Naive thymus-derived CD4-positive, alpha-beta T cell (primary cell): ENCODE measurements at regions not wholly inside any gene's neighbourhood (a gene's known extent, or its start where the extent isn't known, plus 50 kb on each side); places are given as distances from the start of the nearest gene placed in this dataset.

ENCODE experiments used
- ATAC-seq: fragments of 150-1000 bp; cut with Tn5 transposase; 2 replicates; pipeline ENCODE4 v1.10.0; 2021; ENCODE audit warnings: mild to moderate bottlenecking, moderate library complexity
- CTCF ChIA-PET: fragments of 350-600 bp; sonication (Branson Sonifier 250); formaldehyde crosslinking; loops from one replicate; lab custom pipeline; 2021; ENCODE audit warnings: antibody characterized with exemption; lab: Charles Lee
- POLR2A ChIA-PET: fragments of 350-600 bp; sonication (Branson Sonifier 250); formaldehyde crosslinking; loops from one replicate; lab custom pipeline; 2021; ENCODE audit warnings: antibody characterized with exemption, inconsistent platforms; lab: Charles Lee
- DNase-seq, 9 donors: peaks; one replicate each; pipeline versions ENCODE4 v3.0.0 to v3.0.0-alpha.2; 2020 to 2022; ENCODE audit warnings: mixed read lengths in 1 of 9
- H3K27ac ChIP-seq: one replicate; pipeline ENCODE4 v1.7.0; 2013; ENCODE audit warnings: mild to moderate bottlenecking, low read depth, low read length, moderate library complexity
- H3K27me3 ChIP-seq, 2 donors: one replicate each; pipeline ENCODE4 v1.7.0; 2013; ENCODE audit warnings: low read length in 2 of 2, mild to moderate bottlenecking in 2 of 2, moderate library complexity in 2 of 2; ENCODE audit not compliant: control insufficient read depth in 2 of 2, insufficient read depth in 2 of 2
- H3K36me3 ChIP-seq, 3 experiments: 1 replicate in 2 of 3; 2 replicates in 1 of 3; pipeline ENCODE4 v1.7.0; 2013; ENCODE audit warnings: low read length in 3 of 3, mild to moderate bottlenecking in 3 of 3, moderate library complexity in 1 of 3; ENCODE audit not compliant: insufficient read depth in 3 of 3, control insufficient read depth in 2 of 3
- H3K4me1 ChIP-seq, 2 donors: one replicate each; pipeline ENCODE4 v1.7.0; 2013; ENCODE audit warnings: low read length in 2 of 2, mild to moderate bottlenecking in 2 of 2, moderate library complexity in 1 of 2; ENCODE audit not compliant: control insufficient read depth in 2 of 2, insufficient read depth in 2 of 2
- H3K4me3 ChIP-seq: 2 replicates; pipeline ENCODE4 v1.7.0; 2013; ENCODE audit warnings: mild to moderate bottlenecking, low read length
- H3K9me3 ChIP-seq, 3 experiments: 1 replicate in 2 of 3; 2 replicates in 1 of 3; pipeline ENCODE4 v1.7.0; 2013; ENCODE audit warnings: low read length in 3 of 3; ENCODE audit not compliant: control insufficient read depth in 2 of 3
- H3K27ac Mint-ChIP-seq, 9 donors: one replicate each; pipeline ENCODE4 v1.8.0; 2020 to 2022; ENCODE audit warnings: mixed read lengths in 9 of 9, mild to moderate bottlenecking in 8 of 9, moderate library complexity in 5 of 9, inconsistent platforms in 2 of 9
- H3K27me3 Mint-ChIP-seq, 5 donors: one replicate each; pipeline ENCODE4 v1.8.0; 2021 to 2022; ENCODE audit warnings: mixed read lengths in 5 of 5, mild to moderate bottlenecking in 1 of 5
- H3K36me3 Mint-ChIP-seq, 5 donors: one replicate each; pipeline ENCODE4 v1.8.0; 2020 to 2022; ENCODE audit warnings: mixed read lengths in 5 of 5, mild to moderate bottlenecking in 3 of 5, inconsistent platforms in 1 of 5
- H3K4me1 Mint-ChIP-seq, 7 donors: one replicate each; pipeline ENCODE4 v1.8.0; 2020 to 2022; ENCODE audit warnings: mixed read lengths in 7 of 7, mild to moderate bottlenecking in 3 of 7, inconsistent platforms in 1 of 7
- H3K4me3 Mint-ChIP-seq, 10 donors: one replicate each; pipeline ENCODE4 v1.8.0; 2020 to 2022; ENCODE audit warnings: mild to moderate bottlenecking in 10 of 10, mixed read lengths in 10 of 10, moderate library complexity in 6 of 10, inconsistent platforms in 2 of 10
- H3K9me3 Mint-ChIP-seq, 11 donors: one replicate each; pipeline ENCODE4 v1.8.0; 2020 to 2022; ENCODE audit warnings: mixed read lengths in 11 of 11, mild to moderate bottlenecking in 4 of 11, inconsistent platforms in 1 of 11, moderate library complexity in 1 of 11
- intact Hi-C, 2 donors: fragments of 100-400 bp; cut with micrococcal nuclease; formaldehyde crosslinking; loops; one replicate each; pipeline ENCODE4 v1.15.1; 2023

DNA sequence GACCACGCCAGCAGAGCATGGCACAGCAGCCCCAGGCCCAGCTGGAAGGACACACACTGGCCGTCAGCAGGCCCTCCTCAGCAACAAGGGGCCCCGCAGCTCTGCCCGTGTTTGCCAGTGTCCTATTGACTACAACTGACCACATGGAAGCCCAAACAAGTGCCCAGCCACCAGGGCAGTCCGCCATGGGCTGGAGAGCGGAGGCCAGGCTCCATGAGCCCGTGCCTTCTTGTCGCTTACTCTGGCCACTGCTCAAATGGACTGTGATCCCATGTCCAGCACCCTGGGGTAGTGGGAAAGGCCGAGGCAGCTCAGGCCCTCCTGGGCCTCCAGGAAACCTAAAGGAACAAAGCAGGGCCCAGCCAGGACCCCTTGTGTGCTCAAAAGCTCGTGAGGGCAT lies 53.9 kb upstream of the TAF1B start:
- H3K27me3 ChIP-seq: no peaks in the 10 kb centered on the region
- no peak overlapping the region for H3K4me3 Mint-ChIP-seq
- H3K36me3 Mint-ChIP-seq: peaks cover 0 to 13% (median 0%) of the 10 kb centered on the region in 5 donors
- ATAC-seq (no peak), DNase-seq (no peak)
- H3K27me3 Mint-ChIP-seq: peaks cover 0 to 3% (median 0%) of the 10 kb centered on the region in 5 donors
- ChIA-PET CTCF (no interaction called here), POLR2A (no interaction called here)
- peaks cover 0 to 10% (median 0%) of the 10 kb centered on the region in 11 donors for H3K9me3 Mint-ChIP-seq
- no peaks in the 10 kb centered on the region for H3K36me3 ChIP-seq
- intact Hi-C loops: no loop called here
- no peak overlapping the region for H3K27ac Mint-ChIP-seq
- no peak overlapping the region for H3K27ac ChIP-seq
- peaks cover 0 to 23% (median 4%) of the 10 kb centered on the region in 7 donors for H3K4me1 Mint-ChIP-seq
- H3K9me3 ChIP-seq: peaks cover 0 to 4% (median 0%) of the 10 kb centered on the region in 3 experiments
- no peak overlapping the region for H3K4me3 ChIP-seq
- H3K4me1 ChIP-seq: no peaks in the 10 kb centered on the region

DNA sequence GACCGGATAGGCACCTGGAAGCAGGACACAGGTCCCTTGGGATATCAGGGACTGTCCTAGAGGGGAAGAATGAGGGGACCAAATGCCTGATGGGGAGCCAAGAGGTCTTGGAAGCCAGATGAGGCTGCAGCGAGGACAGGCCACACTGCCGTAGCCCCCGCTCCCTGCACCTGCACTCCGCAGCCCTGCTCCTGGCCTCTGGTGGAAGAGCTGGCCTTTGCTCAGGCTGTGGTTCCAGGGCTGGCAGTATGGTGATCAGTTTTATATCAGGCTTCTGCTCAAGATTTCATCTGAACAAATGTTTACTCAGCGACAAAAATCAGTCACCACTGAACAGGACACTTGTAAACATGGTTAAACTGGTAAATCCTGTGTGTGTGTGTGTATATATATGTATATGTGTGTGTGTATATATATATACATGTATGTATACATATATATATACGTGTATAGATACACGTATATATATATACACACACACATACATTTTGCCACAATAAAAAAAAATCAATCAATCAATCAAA lies 52.5 kb upstream of the TAF1B start:
- H3K9me3 Mint-ChIP-seq: peaks cover 0 to 7% (median 0%) of the 10 kb centered on the region in 11 donors
- H3K9me3 ChIP-seq: peaks cover 0 to 4% (median 0%) of the 10 kb centered on the region in 3 experiments
- ChIA-PET CTCF (no interaction called here), POLR2A (no interaction called here)
- ATAC-seq (no peak), DNase-seq (no peak)
- H3K4me3 Mint-ChIP-seq: peak overlapping the region in 1 of 10 donors; percentile 63
- H3K27ac Mint-ChIP-seq: no peak overlapping the region
- no peaks in the 10 kb centered on the region for H3K36me3 ChIP-seq
- H3K27me3 ChIP-seq: no peaks in the 10 kb centered on the region
- peaks cover 0 to 6% (median 0%) of the 10 kb centered on the region in 5 donors for H3K27me3 Mint-ChIP-seq
- H3K36me3 Mint-ChIP-seq: peaks cover 0 to 10% (median 0%) of the 10 kb centered on the region in 5 donors
- intact Hi-C loops: no loop called here
- no peak overlapping the region for H3K4me3 ChIP-seq
- H3K27ac ChIP-seq: no peak overlapping the region
- no peaks in the 10 kb centered on the region for H3K4me1 ChIP-seq
- peaks cover 0 to 24% (median 6%) of the 10 kb centered on the region in 7 donors for H3K4me1 Mint-ChIP-seq

DNA sequence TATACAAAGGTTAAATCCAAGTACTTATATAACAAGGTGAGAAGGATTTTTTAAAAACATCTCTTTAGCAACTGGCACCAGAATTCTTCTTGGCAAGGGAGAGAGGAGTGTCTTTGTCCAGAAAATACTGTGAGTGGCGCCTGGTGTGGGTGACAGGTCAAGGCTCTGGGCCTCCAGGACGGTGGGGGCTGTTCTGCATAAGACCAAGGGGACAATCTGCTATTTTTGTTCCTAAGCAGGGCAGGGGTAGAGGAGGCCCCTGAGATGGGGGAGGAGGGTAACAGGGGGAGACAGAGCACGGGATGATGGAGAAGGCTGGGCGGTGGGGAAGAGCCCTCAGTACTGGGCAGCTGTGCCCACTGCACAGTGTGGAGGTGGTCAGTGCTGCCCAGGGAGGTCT lies 51.6 kb upstream of the TAF1B start:
- Mint-ChIP-seq H3K27me3 (peaks cover 0 to 6% (median 0%) of the 10 kb centered on the region in 5 donors), H3K27ac (peak overlapping the region in 1 of 9 donors; percentile 56), H3K4me1 (peaks cover 0 to 21% (median 6%) of the 10 kb centered on the region in 7 donors), H3K36me3 (peaks cover 0 to 9% (median 0%) of the 10 kb centered on the region in 5 donors), H3K9me3 (peaks cover 0 to 7% (median 0%) of the 10 kb centered on the region in 11 donors), H3K4me3 (no peak overlapping the region)
- Histone ChIP-seq H3K27me3 (no peaks in the 10 kb centered on the region), H3K27ac (no peak overlapping the region), H3K36me3 (no peaks in the 10 kb centered on the region), H3K4me3 (no peak overlapping the region), H3K4me1 (no peaks in the 10 kb centered on the region), H3K9me3 (peaks cover 0 to 4% (median 0%) of the 10 kb centered on the region in 3 experiments)
- ChIA-PET CTCF (no interaction called here), POLR2A (no interaction called here)
- intact Hi-C loops: no loop called here
- DNase-seq (no peak), ATAC-seq (no peak)

DNA sequence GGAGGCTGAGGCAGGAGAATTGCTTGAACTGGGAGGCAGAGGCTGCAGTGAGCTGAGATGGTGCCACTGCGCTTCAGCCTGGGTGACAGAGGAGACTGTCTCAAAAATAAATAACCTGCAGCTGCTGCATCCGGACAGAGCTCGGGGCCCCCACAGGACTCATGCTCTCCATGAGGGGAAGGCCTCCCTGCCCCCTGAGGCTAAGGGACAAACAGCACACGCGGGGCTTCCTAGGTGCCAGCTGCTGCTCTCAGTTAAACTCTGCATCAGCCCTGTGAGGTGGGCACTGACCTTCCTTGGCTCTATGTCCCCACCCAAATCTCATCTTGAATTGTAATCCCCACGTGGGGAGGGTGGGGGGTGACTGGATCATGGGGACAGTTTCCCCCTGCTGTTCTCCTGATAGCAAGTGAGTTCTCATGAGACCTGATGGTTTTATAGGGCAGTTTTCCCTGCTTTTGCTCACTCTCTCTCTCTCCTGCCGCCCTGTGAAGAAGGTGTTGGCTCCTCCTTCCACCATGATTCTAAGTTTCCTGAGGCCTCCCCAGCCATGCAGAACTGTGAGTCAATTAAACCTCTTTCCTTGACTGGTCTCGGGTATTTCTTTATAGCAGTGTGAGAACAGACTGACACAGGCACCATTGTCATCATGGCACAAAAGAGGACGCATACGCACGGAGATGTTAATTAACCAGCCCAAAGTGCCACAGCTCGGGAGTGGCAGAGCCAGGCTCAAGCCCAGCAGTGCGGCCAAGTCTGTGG lies 49.9 kb upstream of the TAF1B start:
- intact Hi-C loops: no loop called here
- Histone ChIP-seq H3K4me1 (no peaks in the 10 kb centered on the region), H3K4me3 (no peak overlapping the region), H3K27me3 (no peaks in the 10 kb centered on the region), H3K27ac (no peak overlapping the region), H3K36me3 (no peaks in the 10 kb centered on the region), H3K9me3 (peaks cover 0 to 1% (median 0%) of the 10 kb centered on the region in 3 experiments)
- no peak for ATAC-seq
- ChIA-PET CTCF (no interaction called here), POLR2A (no interaction called here)
- Mint-ChIP-seq H3K36me3 (peaks cover 0 to 2% (median 0%) of the 10 kb centered on the region in 5 donors), H3K9me3 (peaks cover 0 to 4% (median 0%) of the 10 kb centered on the region in 11 donors), H3K4me1 (peaks cover 0 to 18% (median 4%) of the 10 kb centered on the region in 7 donors), H3K27me3 (peaks cover 0 to 6% (median 0%) of the 10 kb centered on the region in 5 donors), H3K27ac (peak overlapping the region in 1 of 9 donors; percentile 48), H3K4me3 (no peak overlapping the region)
- no peak for DNase-seq
